ENCODE measurements at regions not wholly inside any gene's neighbourhood (a gene's known extent, or its start where the extent isn't known, plus 50 kb on each side); places are given as distances from the start of the nearest gene placed in this dataset.

DNA sequence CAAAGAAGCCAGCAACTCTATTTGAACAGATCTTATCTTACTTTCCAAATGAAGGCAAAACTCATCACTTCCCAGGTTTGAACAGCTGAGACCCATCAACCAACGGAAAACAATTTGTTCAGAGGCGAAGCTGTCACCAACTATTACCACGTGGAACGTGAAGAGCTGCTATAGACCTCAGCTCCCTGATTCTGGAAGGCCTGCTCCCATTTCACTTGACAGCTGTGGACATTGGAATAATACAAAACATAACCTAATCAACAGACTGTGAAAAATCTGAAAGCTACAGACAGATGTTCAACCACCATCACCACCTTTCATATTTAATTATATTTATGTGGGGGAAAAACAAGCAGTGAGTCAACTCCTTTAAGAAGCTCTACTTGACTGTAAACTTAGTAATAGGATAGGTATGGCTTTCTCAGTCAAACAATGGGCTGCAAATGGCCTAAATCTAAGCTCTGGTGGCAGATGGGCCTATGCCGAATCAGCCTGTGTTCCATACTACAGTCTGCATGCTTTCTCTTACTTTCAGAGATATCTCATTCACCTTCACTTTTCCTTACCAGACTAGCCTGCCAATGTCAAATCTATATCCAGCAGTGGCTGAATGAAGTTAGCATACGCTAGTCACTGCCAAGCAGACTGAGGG lies 896.4 kb downstream of the TDRD15 start:
- in situ Hi-C loops (cut with HindIII; ENCODE audit: low pct_unique_long_range_greater_than_20kb, low sequenced_read_pairs) (no loop called here), intact Hi-C loops (cut with micrococcal nuclease; ENCODE audit: unreplicated experiment) (no loop called here)
- CTCF ChIA-PET, result no interaction called here
- DNase-seq (ENCODE audit: low read depth, low spot score) (no peak), ATAC-seq (no peak)
- Histone ChIP-seq H3K27me3 (ENCODE audit: control insufficient read depth, insufficient read depth, low read length) (no peaks in the 10 kb centered on the region), H3K4me1 (ENCODE audit: control insufficient read depth, insufficient read depth, low read length) (no peaks in the 10 kb centered on the region), H3K4me3 (ENCODE audit: low read depth in 2 of 2, low read length in 2 of 2) (no peak overlapping the region), H3K9me3 (ENCODE audit: control insufficient read depth, insufficient read depth, low read depth, low read length) (no peaks in the 10 kb centered on the region), H3K36me3 (ENCODE audit: control insufficient read depth, insufficient read depth, low read length) (no peaks in the 10 kb centered on the region), H3K27ac (ENCODE audit: low read length) (no peak overlapping the region)
- POLR2A ChIA-PET, result no interaction called here
- BruUV-seq (replicated peaks), result no TSS peak
- TF ChIP-seq, protein P1, sequence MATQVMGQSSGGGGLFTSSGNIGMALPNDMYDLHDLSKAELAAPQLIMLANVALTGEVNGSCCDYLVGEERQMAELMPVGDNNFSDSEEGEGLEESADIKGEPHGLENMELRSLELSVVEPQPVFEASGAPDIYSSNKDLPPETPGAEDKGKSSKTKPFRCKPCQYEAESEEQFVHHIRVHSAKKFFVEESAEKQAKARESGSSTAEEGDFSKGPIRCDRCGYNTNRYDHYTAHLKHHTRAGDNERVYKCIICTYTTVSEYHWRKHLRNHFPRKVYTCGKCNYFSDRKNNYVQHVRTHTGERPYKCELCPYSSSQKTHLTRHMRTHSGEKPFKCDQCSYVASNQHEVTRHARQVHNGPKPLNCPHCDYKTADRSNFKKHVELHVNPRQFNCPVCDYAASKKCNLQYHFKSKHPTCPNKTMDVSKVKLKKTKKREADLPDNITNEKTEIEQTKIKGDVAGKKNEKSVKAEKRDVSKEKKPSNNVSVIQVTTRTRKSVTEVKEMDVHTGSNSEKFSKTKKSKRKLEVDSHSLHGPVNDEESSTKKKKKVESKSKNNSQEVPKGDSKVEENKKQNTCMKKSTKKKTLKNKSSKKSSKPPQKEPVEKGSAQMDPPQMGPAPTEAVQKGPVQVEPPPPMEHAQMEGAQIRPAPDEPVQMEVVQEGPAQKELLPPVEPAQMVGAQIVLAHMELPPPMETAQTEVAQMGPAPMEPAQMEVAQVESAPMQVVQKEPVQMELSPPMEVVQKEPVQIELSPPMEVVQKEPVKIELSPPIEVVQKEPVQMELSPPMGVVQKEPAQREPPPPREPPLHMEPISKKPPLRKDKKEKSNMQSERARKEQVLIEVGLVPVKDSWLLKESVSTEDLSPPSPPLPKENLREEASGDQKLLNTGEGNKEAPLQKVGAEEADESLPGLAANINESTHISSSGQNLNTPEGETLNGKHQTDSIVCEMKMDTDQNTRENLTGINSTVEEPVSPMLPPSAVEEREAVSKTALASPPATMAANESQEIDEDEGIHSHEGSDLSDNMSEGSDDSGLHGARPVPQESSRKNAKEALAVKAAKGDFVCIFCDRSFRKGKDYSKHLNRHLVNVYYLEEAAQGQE (IDR thresholded peaks at IDR 0.05; ENCODE audit: insufficient read depth in 1 of 2, low read depth in 2 of 2, low read length in 1 of 2), result no peak
- no peak for TF ChIP-seq TCF7L2 (IDR thresholded peaks at IDR 0.05; ENCODE audit: low read depth, low read length)
- TF ChIP-seq POLR2AphosphoS5 (IDR thresholded peaks at IDR 0.05; ENCODE audit: low read depth, low read length), result no peak
- TF ChIP-seq SIN3A (IDR thresholded peaks at IDR 0.05; ENCODE audit: borderline replicate concordance, insufficient read depth, low read depth, low read length), result no peak
- TF ChIP-seq CTCF (IDR thresholded peaks at IDR 0.05), result no peak

DNA sequence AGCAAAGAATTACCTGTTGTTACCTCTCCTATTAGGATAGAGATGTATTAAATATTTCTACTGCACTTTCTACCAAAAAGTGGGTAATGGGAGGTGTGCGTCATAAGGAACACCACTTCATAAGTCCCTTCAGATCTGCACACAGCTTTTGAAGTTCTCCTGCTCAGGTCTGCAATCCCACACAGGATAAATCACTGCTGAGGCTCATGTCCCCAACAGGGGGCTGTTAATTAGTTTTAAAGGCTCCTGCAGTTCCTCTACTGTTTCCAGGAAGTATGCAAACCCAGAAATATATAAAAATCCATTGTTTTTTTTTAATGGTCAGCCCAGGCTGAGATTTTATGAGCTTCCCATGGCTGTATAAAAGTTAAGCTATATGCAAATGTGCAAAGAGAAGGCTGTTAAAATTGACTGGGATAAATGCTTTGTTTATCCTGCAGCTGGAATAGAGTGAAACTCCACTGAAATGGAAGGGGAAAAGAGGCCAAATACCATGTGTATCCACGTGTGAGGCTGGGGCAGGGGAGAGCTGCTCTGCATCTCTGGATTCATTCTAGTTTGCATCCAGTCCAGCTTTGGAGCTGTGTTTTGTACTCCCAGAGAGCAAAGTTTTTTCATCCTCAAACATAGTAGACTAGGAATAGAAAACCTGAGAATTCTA lies 903.7 kb downstream of the TDRD15 start:
- Histone ChIP-seq H3K9me3 (ENCODE audit: control insufficient read depth, insufficient read depth, low read depth, low read length) (no peaks in the 10 kb centered on the region), H3K4me3 (ENCODE audit: low read depth in 2 of 2, low read length in 2 of 2) (no peak overlapping the region), H3K4me1 (ENCODE audit: control insufficient read depth, insufficient read depth, low read length) (no peaks in the 10 kb centered on the region), H3K27me3 (ENCODE audit: control insufficient read depth, insufficient read depth, low read length) (no peaks in the 10 kb centered on the region), H3K27ac (ENCODE audit: low read length) (no peak overlapping the region), H3K36me3 (ENCODE audit: control insufficient read depth, insufficient read depth, low read length) (no peaks in the 10 kb centered on the region)
- ATAC-seq (no peak), DNase-seq (ENCODE audit: low read depth, low spot score) (no peak)
- in situ Hi-C loops (cut with HindIII; ENCODE audit: low pct_unique_long_range_greater_than_20kb, low sequenced_read_pairs), result no loop called here
- CTCF ChIA-PET, result no interaction called here
- no TSS peak for BruUV-seq (replicated peaks)
- TF ChIP-seq SIN3A (IDR thresholded peaks at IDR 0.05; ENCODE audit: borderline replicate concordance, insufficient read depth, low read depth, low read length) (no peak), POLR2AphosphoS5 (IDR thresholded peaks at IDR 0.05; ENCODE audit: low read depth, low read length) (no peak), CTCF (IDR thresholded peaks at IDR 0.05) (no peak), TCF7L2 (IDR thresholded peaks at IDR 0.05; ENCODE audit: low read depth, low read length) (no peak)
- TF ChIP-seq, protein P1 (IDR thresholded peaks at IDR 0.05; ENCODE audit: insufficient read depth in 1 of 2, low read depth in 2 of 2, low read length in 1 of 2), result no peak
- POLR2A ChIA-PET, result no interaction called here
- intact Hi-C loops (cut with micrococcal nuclease; ENCODE audit: unreplicated experiment), result no loop called here

Measured in Panc1 (cell line).